ENCODE measurements at regions not wholly inside any gene's neighbourhood (a gene's known extent, or its start where the extent isn't known, plus 50 kb on each side); places are given as distances from the start of the nearest gene placed in this dataset.

- ChIA-PET POLR2A (ENCODE audit: partially characterized antibody) (no interaction called here), CTCF (ENCODE audit: partially characterized antibody) (no interaction called here)
- Histone ChIP-seq H3K9ac (replicated peaks in 1 of 4; ENCODE audit: extremely low read depth in 1 of 4, low read depth in 3 of 4, low read length in 3 of 4) (no peak overlapping the region), H2AK5ac (ENCODE audit: low read depth, low read length) (no peak overlapping the region), H2BK12ac (ENCODE audit: low read depth, low read length) (no peak overlapping the region), H4K5ac (ENCODE audit: insufficient read length, low read depth, low read length) (no peak overlapping the region), H2AFZ (ENCODE audit: low read length) (no peak overlapping the region), H3K4ac (replicated peaks; ENCODE audit: insufficient read length, low read depth, low read length) (no peak overlapping the region), H2BK20ac (ENCODE audit: low read length) (no peak overlapping the region), H3K4me2 (ENCODE audit: insufficient read depth in 1 of 2, low read depth in 2 of 2, low read length in 2 of 2) (no peak overlapping the region), H3K79me2 (ENCODE audit: control insufficient read depth in 1 of 2, insufficient read depth in 2 of 2, low read length in 2 of 2) (no peaks in the 10 kb centered on the region), H4K20me1 (replicated peaks in 1 of 2; ENCODE audit: control insufficient read depth in 1 of 2, insufficient read depth in 2 of 2, low read length in 2 of 2) (no peaks in the 10 kb centered on the region), H4K91ac (replicated peaks; ENCODE audit: insufficient read length, low read length) (no peak overlapping the region), H3K23me2 (ENCODE audit: low read depth, low read length) (no peaks in the 10 kb centered on the region), H3K23ac (ENCODE audit: insufficient read length) (no peak overlapping the region), H3K4me1 (replicated peaks in 1 of 4; ENCODE audit: control insufficient read depth in 3 of 4, insufficient read depth in 4 of 4, low read length in 3 of 4) (no peaks in the 10 kb centered on the region), H3K56ac (replicated peaks; ENCODE audit: insufficient read length, low read depth, low read length) (no peak overlapping the region), H2BK5ac (ENCODE audit: low read depth, low read length) (no peak overlapping the region), H3K36me3 (ENCODE audit: control insufficient read depth in 2 of 4, insufficient read depth in 4 of 4, low read length in 3 of 4) (no peaks in the 10 kb centered on the region), H3K18ac (ENCODE audit: extremely low read depth, low read length) (no peak overlapping the region), H2BK15ac (ENCODE audit: low read length) (no peak overlapping the region), H3K14ac (ENCODE audit: insufficient read length) (no peak overlapping the region), H2BK120ac (replicated peaks; ENCODE audit: low read depth, low read length) (no peak overlapping the region), H3K27ac (ENCODE audit: low read depth, low read length) (no peak overlapping the region), H3K9me3 (ENCODE audit: insufficient read depth in 2 of 2, low read depth in 1 of 2, low read length in 1 of 2) (no peaks in the 10 kb centered on the region), H3K4me3 (ENCODE audit: extremely low read depth in 1 of 4, insufficient read depth in 2 of 4, low read depth in 3 of 4, low read length in 4 of 4) (no peak overlapping the region), H3K27me3 (replicated peaks in 1 of 4; ENCODE audit: control insufficient read depth in 3 of 4, extremely low read depth in 1 of 4, insufficient read depth in 3 of 4, low read length in 3 of 4) (no peaks in the 10 kb centered on the region), H4K8ac (ENCODE audit: extremely low read depth, insufficient read depth, low read length) (no peak overlapping the region), H3K79me1 (ENCODE audit: low read depth, low read length) (no peaks in the 10 kb centered on the region)
- FAIRE-seq (no peak), DNase-seq (ENCODE audit: low read depth in 1 of 2, low spot score in 2 of 2) (no peak)
- TF ChIP-seq CBX5 (IDR thresholded peaks at IDR 0.05; ENCODE audit: low read depth, low read length) (no peak), CREB1 (IDR thresholded peaks at IDR 0.05) (no peak), ZNF274 (IDR thresholded peaks at IDR 0.05; ENCODE audit: borderline replicate concordance, extremely low read depth, low read length) (no peak), RFX5 (IDR thresholded peaks at IDR 0.05; ENCODE audit: borderline replicate concordance, low read depth, low read length) (no peak)
Observed at GRCh38 chr4:171353535-171353934, 459.7 kb upstream of the GALNTL6 start.
